ENCODE measurements at regions not wholly inside any gene's neighbourhood (a gene's known extent, or its start where the extent isn't known, plus 50 kb on each side); places are given as distances from the start of the nearest gene placed in this dataset.

- TF ChIP-seq RBBP5 (IDR thresholded peaks at IDR 0.05; ENCODE audit: borderline replicate concordance, low read depth, low read length) = no peak
- TF ChIP-seq GABPA (IDR thresholded peaks at IDR 0.05; ENCODE audit: borderline replicate concordance, insufficient read depth, low read length) = no peak
- TF ChIP-seq, protein P1, sequence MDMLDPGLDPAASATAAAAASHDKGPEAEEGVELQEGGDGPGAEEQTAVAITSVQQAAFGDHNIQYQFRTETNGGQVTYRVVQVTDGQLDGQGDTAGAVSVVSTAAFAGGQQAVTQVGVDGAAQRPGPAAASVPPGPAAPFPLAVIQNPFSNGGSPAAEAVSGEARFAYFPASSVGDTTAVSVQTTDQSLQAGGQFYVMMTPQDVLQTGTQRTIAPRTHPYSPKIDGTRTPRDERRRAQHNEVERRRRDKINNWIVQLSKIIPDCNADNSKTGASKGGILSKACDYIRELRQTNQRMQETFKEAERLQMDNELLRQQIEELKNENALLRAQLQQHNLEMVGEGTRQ (IDR thresholded peaks at IDR 0.05; ENCODE audit: low read length) = no peak
- no peak for TF ChIP-seq ASH2L (IDR thresholded peaks at IDR 0.05; ENCODE audit: low read length)
Measured at GRCh38 chr7:68733219-68734153, 864.8 kb upstream of the AUTS2 start (continued).

Measured in H1 (cell line).